NCI-H2227 (cell line): ENCODE measurements at regions not wholly inside any gene's neighbourhood (a gene's known extent, or its start where the extent isn't known, plus 50 kb on each side); places are given as distances from the start of the nearest gene placed in this dataset.

Experiments used
- DNase-seq: peaks from one replicate; lab custom pipeline; 2025; ENCODE audit not compliant: unreplicated experiment; lab: John Stamatoyannopoulos, UW

DNA sequence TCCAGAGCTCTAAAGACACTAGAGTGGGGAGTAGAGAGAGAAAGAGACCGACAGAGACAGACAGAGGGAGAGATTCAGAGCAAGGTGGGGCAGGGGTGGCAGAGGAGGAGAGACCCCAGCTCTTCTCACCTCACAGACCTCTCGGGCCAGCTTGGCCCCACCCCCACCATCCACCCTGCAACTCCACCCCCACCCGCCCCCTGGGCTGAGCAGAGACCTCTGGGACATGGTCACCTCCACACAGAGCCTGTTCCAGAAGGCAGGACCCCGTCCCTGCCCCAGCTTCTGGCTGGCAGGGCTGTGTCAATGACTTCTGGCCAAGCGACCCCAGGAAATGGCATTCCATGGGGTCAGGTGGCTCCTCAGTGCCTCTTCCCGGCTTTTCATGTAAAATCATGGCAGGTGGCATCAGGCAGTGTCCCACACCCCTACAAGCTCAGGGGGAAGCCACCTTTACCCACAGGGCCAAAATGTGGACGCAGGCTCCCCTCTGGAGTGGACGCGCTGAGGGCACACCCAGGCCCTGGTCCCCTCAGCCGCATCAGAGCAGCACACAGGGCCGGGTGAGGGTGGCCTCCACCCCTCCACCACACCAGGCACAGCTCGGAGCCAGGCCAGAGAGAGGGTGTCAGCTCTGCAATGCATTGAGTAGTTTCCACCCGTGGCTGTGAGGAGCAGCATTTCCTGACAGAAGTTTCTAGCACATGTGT, 131.2 kb upstream of the LPCAT1 start:
- DNase-seq, result no peak

DNA sequence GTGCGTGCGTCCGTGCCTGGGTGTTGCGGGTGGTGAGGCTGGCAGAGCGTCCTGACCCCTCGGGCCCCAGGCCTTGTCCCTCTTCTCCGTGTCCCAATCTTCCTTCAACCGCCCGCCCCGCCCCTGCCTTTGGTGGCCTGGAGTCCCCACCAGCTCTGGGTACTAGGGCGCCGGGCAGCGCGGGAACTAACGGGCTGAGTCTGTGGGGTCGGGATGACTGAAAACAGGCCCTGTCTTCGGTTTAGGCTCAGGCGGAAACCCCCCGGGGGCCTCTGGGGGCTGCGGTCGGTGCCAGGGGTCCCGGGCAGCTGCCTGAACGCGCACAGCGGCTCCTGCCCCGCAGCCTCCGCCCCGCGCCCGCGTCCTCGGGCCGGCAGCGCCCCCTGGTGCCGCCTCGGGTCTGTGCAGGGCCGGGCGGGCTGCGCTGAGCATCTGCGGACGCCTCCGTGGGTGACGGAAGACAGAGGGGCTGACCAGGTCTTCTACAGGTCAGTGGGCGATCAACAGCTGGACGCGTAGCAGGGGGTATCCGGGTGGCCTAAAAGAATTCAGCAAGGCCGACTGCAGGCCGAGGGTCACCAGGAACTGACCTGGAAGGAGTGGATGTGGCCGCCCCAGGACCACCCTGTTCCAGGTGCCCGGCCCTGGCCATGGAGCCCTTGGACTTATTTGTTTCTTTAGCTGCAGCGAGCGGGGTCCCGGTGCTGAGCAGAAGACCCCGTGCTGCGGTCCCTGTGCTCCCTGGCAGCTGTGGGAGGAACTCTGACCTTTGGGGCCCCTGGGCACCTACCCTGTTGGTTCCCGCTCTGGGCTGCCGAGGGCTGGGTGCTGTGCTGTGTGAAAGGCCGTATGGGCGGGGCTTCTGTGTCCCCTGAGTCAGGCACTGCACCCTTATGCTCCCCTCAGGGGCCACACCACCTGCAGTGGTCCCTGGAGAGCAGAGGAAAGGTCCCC, 130.2 kb upstream of the LPCAT1 start:
- DNase-seq, result peak; percentile 52

DNA sequence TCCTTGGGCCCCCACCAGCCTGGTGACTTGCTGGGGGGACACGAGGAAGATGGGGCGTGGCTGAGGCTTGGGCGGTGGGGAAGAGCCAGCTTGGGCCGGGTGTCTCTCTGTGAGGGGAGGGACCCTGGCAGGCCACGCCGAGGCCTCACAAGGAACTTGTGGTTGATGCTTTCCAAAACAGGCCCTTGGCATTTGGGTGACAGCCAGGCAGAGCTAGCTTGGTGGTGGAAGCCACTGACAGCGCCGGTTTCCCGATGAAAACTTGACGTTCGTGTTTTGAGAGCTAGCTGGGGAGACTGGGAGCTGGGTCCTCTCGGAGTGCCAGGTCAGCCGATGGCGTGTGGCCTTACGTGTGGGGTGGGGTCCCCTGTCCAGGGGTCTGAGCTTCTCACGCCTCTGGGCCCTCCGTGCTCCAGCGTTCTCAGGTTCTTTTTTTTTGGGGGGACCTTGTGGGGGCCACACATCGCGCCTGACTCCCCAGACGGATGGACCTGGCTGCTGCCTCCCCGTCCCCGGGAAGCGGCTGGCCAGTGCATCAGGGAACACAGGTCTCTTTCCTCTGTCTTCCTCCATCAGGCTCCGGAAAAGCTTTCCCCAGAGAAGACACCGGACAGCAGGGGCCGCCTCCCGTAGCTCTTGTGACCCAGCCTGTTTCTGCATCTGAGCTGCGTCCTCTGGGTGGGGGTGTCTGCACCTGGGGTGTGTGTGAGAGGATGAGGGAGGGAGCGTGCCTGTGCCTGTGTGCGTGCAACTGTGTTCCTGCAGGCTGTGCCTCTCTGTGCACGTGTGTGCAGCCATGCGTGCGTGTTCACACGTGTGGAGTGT, 129.3 kb upstream of the LPCAT1 start:
- DNase-seq, result no peak

- no peak for DNase-seq
These were observed 128.5 kb upstream of the LPCAT1 start for GRCh38 chr5:1651971-1652872.

GRCh38 chr5:1651250-1651649, 127.5 kb upstream of the LPCAT1 start:
- no peak for DNase-seq

- DNase-seq, result no peak
These were observed 125.8 kb upstream of the LPCAT1 start for GRCh38 chr5:1649554-1649953.

DNA sequence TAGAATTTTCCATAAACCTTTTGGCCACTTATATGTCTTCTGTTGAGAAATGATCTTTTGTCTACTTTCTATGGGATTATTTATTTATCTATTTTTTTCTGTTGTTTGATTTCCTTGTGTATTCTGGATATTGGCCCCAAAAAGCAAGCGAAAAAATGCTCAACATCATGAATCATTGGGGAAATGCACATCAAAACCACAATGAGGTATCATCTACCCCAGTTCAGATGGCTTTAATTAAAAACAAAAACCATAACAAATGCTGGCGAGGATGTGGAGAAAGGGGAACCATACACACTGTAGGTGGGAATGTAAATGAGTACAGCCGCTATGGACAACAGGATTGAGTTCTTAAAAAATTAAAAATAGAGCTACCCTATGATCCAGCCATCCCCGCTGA, 125.0 kb upstream of the LPCAT1 start:
- no peak for DNase-seq

GRCh38 chr5:1647580-1647979, 123.8 kb upstream of the LPCAT1 start:
- DNase-seq, result no peak

DNA sequence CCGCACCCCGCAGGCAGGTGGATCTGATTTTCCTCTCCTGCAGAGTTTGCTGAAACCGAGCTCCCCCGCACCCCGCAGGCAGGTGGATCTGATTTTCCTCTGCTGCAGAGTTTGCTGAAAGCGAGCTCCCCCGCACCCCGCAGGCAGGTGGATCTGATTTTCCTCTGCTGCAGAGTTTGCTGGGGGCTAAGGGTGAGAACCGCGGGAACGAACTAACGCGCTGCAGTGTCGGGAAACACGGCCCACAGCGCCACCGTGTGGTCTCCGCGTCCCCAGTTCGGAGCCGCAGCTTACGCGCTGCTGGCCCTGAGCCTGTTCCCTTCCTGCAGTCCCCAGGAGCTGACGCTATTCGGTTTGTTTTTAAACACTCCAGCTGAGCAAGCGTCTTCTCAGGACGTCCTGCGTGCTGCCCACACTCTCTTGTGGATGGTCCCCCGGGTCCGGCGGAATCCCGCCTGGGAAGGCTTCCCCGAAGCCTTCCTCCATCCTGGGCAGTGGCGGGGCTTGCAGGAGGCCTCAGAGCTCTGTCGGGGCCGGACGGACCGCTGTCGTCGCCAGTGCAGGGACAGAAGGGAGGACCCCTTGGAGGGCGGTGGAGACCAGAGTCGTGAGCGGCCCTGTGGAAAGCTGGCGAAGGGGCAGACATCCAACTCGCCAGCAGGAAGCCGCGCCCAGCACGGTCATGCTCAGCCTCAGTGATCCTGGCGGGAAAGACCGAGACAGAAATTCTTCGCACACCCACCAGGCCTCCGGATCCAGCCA, 121.2 kb upstream of the LPCAT1 start:
- peak; percentile 95 for DNase-seq

GRCh38 chr5:1644393-1644809, 120.6 kb upstream of the LPCAT1 start:
- peak; percentile 29 for DNase-seq

DNA sequence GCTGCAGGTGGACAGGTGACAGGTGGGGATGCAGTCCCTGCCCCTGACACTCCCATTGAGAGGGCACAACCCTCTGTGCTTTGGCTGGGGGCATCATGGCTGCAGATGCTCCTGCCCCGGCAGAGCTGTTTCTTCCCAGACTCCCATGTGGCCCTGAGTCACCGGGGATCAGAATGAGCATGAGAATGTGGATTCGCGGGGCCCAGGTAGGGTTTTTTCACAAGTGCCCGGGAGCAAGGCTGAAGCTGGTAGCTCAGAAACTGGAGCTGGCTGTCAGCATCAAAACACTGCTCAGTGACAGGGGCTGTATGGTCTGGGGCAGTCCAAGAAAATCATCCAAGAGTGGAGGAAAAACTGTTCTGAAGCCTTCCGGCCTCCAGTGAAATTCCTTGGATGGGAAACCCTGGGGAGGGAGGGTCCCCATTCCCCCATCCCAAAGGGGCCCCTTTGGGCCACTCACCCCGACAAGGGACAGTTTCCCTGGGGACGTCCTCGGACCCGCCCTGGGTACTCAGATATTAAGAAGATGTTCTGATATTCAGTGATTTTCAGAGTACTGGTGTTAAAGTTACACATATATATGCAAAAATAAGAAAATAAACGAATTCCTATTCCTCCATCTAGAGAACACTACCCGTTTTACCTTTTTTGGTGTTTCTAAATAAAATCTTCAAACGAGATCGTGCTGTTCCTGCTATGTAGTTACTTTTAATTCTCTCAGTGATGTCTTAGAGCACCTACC, 120.1 kb upstream of the LPCAT1 start:
- DNase-seq, result no peak

DNA sequence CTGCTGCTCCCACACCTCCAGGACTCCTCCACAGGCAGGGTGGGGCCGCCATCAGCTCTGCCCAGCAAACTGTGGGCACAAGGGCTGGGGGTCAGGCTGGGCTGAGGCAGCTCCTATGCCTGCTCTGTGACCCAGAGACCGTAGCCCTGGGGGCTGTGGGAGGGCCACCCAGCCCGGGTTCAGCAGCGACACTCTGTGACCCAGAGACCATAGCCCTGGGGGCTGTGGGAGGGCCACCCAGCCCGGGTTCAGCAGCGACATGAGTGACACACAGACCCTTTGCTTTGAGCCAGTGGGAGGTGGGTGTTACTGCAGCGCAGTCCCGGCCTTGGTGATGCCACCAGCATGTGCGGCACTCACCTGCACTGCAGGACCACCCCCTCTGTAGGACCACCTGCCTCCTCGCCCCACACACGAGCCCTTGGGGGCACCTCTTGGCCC, 118.9 kb upstream of the LPCAT1 start:
- DNase-seq, result no peak

- DNase-seq, result no peak
These were observed 118.5 kb upstream of the LPCAT1 start for GRCh38 chr5:1642221-1642620.

GRCh38 chr5:1641560-1642166, 117.9 kb upstream of the LPCAT1 start:
- DNase-seq, result peak; percentile 94

GRCh38 chr5:1641041-1641440, 117.3 kb upstream of the LPCAT1 start:
- DNase-seq, result no peak

DNA sequence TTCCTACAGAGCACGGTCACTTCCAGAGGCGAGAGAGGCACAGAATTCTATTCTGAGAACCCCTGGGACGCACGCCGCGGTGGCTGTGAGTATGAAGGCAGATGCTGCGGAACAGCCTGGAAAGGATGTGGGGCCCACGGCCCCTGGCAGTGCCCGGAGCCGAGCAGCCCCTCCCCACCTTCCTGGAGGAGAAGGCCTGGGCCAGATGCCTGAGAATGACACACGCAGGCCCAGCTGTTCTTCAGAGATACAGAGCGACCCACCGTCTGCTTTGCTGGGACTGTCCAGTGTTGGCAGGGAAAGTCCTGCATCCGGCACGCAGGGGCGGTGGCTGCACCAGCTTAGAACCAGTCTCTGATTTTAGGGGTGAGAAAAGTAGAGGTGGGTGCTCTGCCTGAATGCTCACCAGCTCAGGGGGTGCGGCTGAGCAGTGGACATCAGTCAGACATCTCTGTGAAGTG, 116.7 kb upstream of the LPCAT1 start:
- DNase-seq, result no peak

DNA sequence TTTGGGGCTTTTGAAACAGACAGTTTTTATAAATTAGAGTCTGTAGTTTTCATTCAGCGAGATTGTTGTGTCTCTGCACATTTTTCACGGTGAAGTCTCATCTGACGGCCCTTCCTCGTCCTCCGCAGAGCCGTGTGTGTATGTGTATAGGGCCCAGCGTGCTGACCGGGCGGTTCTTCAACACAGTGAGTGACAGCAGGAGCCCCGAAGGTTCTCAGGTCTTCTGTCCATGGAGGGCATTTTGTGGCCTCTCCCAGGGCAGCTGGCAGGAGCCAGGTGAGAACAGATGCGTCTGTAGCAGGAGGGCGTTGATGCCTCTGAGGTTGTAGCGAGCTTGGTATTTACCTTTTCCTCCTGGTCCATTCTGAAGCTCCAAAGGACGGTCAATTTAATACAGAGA, 116.0 kb upstream of the LPCAT1 start:
- no peak for DNase-seq

DNA sequence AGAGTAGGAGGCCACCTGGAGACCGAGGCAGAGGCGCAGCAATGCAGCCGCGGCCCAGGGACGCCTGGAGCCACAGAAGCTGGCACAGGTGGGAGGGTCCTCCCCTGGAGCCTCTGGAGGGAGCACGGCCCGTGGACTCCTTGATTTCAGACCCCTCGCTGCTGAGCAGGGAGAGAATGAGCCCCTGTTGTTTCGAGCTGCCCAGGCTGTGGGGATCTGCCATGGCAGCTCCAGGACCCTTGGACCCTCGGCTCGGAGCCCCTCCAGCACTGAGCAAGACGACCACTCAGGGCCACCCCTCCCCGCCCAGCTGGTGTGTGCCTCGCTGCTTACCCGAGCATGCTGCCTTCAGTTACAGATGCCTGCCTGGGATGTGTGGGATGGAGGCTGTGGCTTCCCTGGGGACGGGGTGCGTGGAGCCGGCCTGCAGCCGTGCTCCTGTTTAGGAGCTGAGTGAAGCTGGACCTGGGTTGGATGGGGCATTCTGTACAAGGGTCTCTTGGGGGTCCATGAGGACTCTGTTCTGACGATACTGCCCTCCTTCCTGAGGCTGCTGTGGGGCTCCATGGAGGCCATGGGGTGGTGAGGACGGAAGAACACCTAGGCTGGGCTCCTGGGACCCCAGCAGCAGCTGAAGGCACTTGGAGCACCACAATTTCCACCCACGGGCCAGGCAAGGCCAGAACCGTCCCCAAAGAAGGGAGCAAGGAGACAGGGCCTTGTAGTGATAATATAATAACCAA, 115.1 kb upstream of the LPCAT1 start:
- DNase-seq, result no peak
